ENCODE measurements at regions not wholly inside any gene's neighbourhood (a gene's known extent, or its start where the extent isn't known, plus 50 kb on each side); places are given as distances from the start of the nearest gene placed in this dataset.

DNA sequence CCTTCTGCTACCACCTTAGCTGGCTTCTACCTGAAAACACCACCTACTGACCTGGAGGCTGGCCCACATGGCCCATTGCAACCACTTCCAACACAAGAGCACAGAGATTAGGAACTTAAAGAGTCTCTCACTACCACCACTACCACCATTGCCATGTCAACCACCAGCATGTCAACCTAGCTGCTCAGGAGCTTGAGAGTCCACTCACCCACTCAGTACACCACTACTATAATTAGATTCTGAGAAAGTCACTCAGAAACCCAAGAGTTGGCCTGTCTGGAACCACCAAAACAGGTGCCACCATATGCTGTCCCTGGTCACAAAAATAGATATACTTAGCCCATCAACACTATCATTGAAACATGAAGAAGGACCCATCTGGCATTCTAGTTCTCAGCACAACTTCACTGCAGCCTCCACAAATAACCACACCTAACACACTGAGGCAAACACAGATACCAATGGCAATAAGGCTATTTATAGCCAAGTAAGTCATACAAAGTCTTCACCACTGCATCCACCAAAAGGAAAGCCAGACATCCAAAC lies 806.7 kb upstream of the EPHA6 start:
- Histone ChIP-seq H3K4me3 (ENCODE audit: low read length) (no peak overlapping the region), H3K27me3 (ENCODE audit: insufficient read depth, low read depth, low read length) (no peaks in the 10 kb centered on the region), H3K79me2 (replicated peaks; ENCODE audit: insufficient read depth, low read length) (no peaks in the 10 kb centered on the region), H3F3A (ENCODE audit: insufficient read depth, low read length, poor library complexity, severe bottlenecking) (no peaks in the 10 kb centered on the region), H3K9ac (ENCODE audit: low read length) (no peak overlapping the region), H3K9me3 (ENCODE audit: low read length) (no peaks in the 10 kb centered on the region), H3K9me2 (ENCODE audit: insufficient read depth, low read length) (no peaks in the 10 kb centered on the region), H2AFZ (ENCODE audit: low read depth, low read length) (no peak overlapping the region), H4K20me1 (ENCODE audit: insufficient read depth) (no peaks in the 10 kb centered on the region), H3K4me2 (ENCODE audit: low read length) (no peak overlapping the region), H3K27ac (ENCODE audit: low read length) (no peak overlapping the region), H3K36me3 (ENCODE audit: insufficient read depth, low read length) (no peaks in the 10 kb centered on the region)
- TF ChIP-seq MXI1 (conservative IDR thresholded peaks at IDR 0.05; ENCODE audit: poor library complexity, severe bottlenecking) = no peak
- no peak for TF ChIP-seq POLR2AphosphoS5 (IDR thresholded peaks at IDR 0.05)
- TF ChIP-seq, protein P1, sequence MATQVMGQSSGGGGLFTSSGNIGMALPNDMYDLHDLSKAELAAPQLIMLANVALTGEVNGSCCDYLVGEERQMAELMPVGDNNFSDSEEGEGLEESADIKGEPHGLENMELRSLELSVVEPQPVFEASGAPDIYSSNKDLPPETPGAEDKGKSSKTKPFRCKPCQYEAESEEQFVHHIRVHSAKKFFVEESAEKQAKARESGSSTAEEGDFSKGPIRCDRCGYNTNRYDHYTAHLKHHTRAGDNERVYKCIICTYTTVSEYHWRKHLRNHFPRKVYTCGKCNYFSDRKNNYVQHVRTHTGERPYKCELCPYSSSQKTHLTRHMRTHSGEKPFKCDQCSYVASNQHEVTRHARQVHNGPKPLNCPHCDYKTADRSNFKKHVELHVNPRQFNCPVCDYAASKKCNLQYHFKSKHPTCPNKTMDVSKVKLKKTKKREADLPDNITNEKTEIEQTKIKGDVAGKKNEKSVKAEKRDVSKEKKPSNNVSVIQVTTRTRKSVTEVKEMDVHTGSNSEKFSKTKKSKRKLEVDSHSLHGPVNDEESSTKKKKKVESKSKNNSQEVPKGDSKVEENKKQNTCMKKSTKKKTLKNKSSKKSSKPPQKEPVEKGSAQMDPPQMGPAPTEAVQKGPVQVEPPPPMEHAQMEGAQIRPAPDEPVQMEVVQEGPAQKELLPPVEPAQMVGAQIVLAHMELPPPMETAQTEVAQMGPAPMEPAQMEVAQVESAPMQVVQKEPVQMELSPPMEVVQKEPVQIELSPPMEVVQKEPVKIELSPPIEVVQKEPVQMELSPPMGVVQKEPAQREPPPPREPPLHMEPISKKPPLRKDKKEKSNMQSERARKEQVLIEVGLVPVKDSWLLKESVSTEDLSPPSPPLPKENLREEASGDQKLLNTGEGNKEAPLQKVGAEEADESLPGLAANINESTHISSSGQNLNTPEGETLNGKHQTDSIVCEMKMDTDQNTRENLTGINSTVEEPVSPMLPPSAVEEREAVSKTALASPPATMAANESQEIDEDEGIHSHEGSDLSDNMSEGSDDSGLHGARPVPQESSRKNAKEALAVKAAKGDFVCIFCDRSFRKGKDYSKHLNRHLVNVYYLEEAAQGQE (IDR thresholded peaks at IDR 0.05; ENCODE audit: borderline replicate concordance) = no peak

DNA sequence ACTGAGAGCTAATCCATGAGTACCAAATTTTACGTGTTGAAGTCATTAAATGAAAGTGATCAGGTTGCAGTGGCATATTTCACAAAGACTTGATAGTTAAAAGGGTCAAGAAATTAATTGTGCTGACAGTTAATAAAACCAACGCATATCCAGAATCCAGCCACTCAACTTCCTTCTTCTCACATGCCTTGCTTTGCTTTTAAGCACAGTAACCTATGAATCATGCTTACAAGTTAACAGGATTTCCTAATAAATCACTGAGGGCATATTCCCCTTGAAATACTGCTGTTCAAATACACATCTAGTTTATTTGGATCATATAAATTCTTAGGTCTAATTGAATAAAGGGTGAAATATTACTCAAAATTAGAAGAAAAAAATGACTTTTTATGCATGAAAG lies 801.5 kb upstream of the EPHA6 start:
- Histone ChIP-seq H3K9ac (ENCODE audit: low read length) (no peak overlapping the region), H3F3A (ENCODE audit: insufficient read depth, low read length, poor library complexity, severe bottlenecking) (no peaks in the 10 kb centered on the region), H3K27me3 (ENCODE audit: insufficient read depth, low read depth, low read length) (no peaks in the 10 kb centered on the region), H3K79me2 (replicated peaks; ENCODE audit: insufficient read depth, low read length) (no peaks in the 10 kb centered on the region), H3K36me3 (ENCODE audit: insufficient read depth, low read length) (no peaks in the 10 kb centered on the region), H3K9me3 (ENCODE audit: low read length) (no peaks in the 10 kb centered on the region), H3K9me2 (ENCODE audit: insufficient read depth, low read length) (no peaks in the 10 kb centered on the region), H4K20me1 (ENCODE audit: insufficient read depth) (no peaks in the 10 kb centered on the region), H3K4me3 (ENCODE audit: low read length) (no peak overlapping the region), H3K4me2 (ENCODE audit: low read length) (no peak overlapping the region), H3K27ac (ENCODE audit: low read length) (no peak overlapping the region), H2AFZ (ENCODE audit: low read depth, low read length) (no peak overlapping the region)
- TF ChIP-seq EP300 (conservative IDR thresholded peaks at IDR 0.05; ENCODE audit: poor library complexity, severe bottlenecking) (no peak), EZH2 (IDR thresholded peaks at IDR 0.05; ENCODE audit: borderline replicate concordance, insufficient read depth, low read length, poor library complexity, severe bottlenecking) (no peak)

DNA sequence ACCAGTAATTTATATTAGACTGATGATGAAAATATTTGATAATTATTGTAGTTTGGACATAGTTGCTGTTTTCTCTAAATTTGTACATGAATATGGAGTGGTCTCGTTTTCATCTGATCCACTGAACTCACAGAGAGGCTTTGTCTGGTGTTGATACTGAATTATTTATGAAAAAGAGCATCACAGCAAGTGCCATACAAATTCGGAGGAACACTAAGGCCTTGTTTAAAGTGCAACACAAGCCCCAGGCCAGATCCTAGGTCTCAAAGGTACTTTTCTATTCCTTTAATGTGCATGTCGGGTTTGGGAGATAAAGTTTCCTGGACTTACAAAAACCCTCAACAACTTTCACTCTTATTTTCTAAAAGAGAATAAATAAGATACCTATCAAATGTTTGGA lies 796.8 kb upstream of the EPHA6 start:
- no peaks in the 10 kb centered on the region for H4K20me1 ChIP-seq (ENCODE audit: insufficient read depth)
- no peak overlapping the region for H2AFZ ChIP-seq (ENCODE audit: low read depth, low read length)
- no peak overlapping the region for H3K4me3 ChIP-seq (ENCODE audit: low read length)
- no peaks in the 10 kb centered on the region for H3K36me3 ChIP-seq (ENCODE audit: insufficient read depth, low read length)
- H3K4me2 ChIP-seq (ENCODE audit: low read length) = no peak overlapping the region
- no peaks in the 10 kb centered on the region for H3F3A ChIP-seq (ENCODE audit: insufficient read depth, low read length, poor library complexity, severe bottlenecking)
- no peak overlapping the region for H3K27ac ChIP-seq (ENCODE audit: low read length)
- no peak for TF ChIP-seq MXI1 (conservative IDR thresholded peaks at IDR 0.05; ENCODE audit: poor library complexity, severe bottlenecking)
- no peak for TF ChIP-seq EZH2 (IDR thresholded peaks at IDR 0.05; ENCODE audit: borderline replicate concordance, insufficient read depth, low read length, poor library complexity, severe bottlenecking)
- TF ChIP-seq, protein P2, sequence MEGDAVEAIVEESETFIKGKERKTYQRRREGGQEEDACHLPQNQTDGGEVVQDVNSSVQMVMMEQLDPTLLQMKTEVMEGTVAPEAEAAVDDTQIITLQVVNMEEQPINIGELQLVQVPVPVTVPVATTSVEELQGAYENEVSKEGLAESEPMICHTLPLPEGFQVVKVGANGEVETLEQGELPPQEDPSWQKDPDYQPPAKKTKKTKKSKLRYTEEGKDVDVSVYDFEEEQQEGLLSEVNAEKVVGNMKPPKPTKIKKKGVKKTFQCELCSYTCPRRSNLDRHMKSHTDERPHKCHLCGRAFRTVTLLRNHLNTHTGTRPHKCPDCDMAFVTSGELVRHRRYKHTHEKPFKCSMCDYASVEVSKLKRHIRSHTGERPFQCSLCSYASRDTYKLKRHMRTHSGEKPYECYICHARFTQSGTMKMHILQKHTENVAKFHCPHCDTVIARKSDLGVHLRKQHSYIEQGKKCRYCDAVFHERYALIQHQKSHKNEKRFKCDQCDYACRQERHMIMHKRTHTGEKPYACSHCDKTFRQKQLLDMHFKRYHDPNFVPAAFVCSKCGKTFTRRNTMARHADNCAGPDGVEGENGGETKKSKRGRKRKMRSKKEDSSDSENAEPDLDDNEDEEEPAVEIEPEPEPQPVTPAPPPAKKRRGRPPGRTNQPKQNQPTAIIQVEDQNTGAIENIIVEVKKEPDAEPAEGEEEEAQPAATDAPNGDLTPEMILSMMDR (IDR thresholded peaks at IDR 0.05; ENCODE audit: poor library complexity, severe bottlenecking) = no peak
- no peak for TF ChIP-seq EP300 (conservative IDR thresholded peaks at IDR 0.05; ENCODE audit: poor library complexity, severe bottlenecking)
- TF ChIP-seq POLR2AphosphoS5 (IDR thresholded peaks at IDR 0.05) = no peak
- TF ChIP-seq RAD21 (conservative IDR thresholded peaks at IDR 0.05) = no peak
- TF ChIP-seq, protein P1 (IDR thresholded peaks at IDR 0.05; ENCODE audit: borderline replicate concordance) = no peak
- no peak for TF ChIP-seq SMC3 (conservative IDR thresholded peaks at IDR 0.05; ENCODE audit: poor library complexity)
- TF ChIP-seq TAF1 (IDR thresholded peaks at IDR 0.05; ENCODE audit: low read depth) = no peak
- H3K9me3 ChIP-seq (ENCODE audit: low read length) = no peaks in the 10 kb centered on the region
- H3K79me2 ChIP-seq (replicated peaks; ENCODE audit: insufficient read depth, low read length) = no peaks in the 10 kb centered on the region
- H3K9ac ChIP-seq (ENCODE audit: low read length) = no peak overlapping the region
- no peaks in the 10 kb centered on the region for H3K9me2 ChIP-seq (ENCODE audit: insufficient read depth, low read length)
- H3K27me3 ChIP-seq (ENCODE audit: insufficient read depth, low read depth, low read length) = no peaks in the 10 kb centered on the region
